Body of pancreas (tissue), 1 donor: ENCODE measurements at regions not wholly inside any gene's neighbourhood (a gene's known extent, or its start where the extent isn't known, plus 50 kb on each side); places are given as distances from the start of the nearest gene placed in this dataset. TPM values are rescaled to one million over a fixed set of nuclear protein-coding genes. Genes with fewer than 3 reads are reported as not detected.

Experiments
- small RNA-seq: library from RNA; depleted of rRNA; stranded (forward); fragments of <200 nt; gene quantifications from one replicate; pipeline ENCODE3, GENCODE V24; 2016

Small RNA genes lying in the stretch of these regions (small RNA-seq; reads per million reads assigned to genes)
- not detected for gene RN7SL88P
